COLO668 (cell line): ENCODE measurements at regions not wholly inside any gene's neighbourhood (a gene's known extent, or its start where the extent isn't known, plus 50 kb on each side); places are given as distances from the start of the nearest gene placed in this dataset.
A peak's percentile ranks its signal among the peaks of the same experiment; 100 is the strongest.

Source experiments
- DNase-seq: peaks from one replicate; lab custom pipeline; 2025; ENCODE audit not compliant: unreplicated experiment; lab: John Stamatoyannopoulos, UW

DNA sequence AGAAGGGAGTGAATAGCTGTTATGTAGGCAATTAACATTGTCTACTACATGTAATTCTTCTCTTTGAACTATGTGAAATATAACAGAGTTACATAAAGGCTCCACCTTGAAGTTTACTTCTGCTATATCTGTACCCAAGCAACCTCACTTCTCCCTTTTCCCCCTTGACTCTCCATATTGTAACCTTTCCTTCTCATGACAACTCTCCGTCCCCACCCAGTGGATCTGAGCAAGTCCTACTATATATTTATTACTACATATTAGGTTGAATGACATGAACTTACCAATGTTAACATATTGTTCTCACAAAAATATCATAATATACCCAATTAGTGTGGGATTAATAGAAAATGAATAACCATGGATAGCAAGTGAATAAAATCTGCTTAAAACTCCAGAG is 93.2 kb upstream of the ATP8A1 start:
- DNase-seq: no peak

DNA sequence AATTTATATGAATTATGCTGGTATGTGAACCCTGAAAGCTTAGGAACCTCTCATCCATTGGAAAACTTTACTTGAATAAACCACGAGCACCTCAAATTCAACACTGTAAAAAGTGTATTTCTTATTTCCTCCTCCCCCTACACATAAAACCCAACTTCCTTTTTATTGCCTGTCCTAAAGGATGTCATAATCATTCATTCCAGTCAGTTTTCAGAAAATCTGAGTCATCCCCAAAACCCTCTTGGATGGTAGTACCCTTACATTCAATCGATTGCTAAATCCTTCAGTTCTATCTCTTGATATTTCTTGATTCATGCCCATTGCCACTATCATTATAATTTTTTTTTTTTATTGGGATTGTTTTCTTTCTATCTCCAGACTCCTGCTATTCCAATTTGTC is 91.1 kb upstream of the ATP8A1 start:
- DNase-seq: no peak

DNA sequence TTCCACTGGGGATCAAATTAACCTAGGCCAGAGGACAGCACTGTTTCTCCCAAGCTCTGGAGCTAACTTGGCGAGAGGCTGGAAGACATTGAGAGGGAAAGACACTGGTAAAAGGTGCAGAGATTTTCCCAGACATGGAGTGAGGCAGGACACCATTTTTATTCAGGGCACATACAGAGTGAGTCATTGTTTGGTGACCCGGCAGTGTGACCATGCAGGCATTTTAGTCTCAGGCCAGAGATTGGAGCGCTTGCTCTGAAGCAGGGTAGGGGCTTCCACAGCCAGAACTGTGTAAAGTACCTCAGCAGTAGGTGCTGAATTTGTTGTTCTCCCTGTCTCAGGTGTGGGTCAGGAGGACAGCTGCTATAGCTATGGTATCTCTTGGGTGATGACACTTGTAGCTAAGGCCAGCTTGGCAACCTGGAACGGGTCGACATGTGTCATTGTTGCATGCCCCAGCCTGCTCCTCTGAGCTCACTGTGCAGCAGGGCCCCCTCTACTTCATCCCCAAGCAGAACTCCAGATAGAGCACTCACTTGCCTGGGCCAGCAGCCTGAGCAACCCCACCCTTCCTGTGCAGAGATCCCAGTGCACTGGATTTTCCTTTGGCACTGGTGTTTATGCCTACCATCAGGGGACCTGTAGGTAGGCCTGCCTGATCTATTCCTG is 79.8 kb upstream of the ATP8A1 start:
- DNase-seq: peak; percentile 38

DNA sequence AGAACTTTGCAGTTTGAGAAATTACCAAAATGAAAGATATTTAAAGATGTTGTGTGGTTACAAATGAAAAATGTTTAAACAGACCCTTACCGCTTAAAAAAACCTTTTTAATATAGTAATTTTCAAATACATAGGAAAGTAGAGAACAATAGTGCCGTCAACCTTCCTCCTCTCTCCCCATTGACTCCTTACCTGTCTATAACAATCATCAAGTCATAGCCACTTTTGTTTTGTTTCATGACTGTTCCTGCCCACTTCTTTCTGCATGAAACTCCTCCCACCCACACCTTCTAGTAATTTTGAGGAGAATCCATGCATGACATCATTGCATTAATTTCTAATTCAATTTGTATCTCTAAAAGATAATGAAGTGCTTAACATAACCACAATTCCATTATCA is 76.5 kb upstream of the ATP8A1 start:
- no peak for DNase-seq

DNA sequence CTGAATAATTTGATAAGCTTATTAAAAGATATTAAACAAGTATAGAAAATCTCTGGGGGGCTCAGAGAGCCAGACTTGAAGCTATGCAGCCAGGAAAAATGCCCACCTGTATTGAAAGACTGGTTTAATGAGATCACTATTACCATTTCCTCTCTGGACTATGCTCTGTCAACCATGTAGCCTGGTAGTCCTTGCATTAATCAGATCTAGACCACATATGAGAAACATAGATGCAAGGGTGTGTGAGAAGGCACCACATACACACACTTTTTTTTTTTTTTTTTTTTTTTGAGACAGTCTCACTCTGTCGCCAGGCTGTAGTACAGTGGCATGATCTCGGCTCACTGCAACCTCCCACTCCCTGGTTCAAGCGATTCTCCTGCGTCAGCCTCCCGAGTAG is 75.9 kb upstream of the ATP8A1 start:
- DNase-seq: no peak

DNA sequence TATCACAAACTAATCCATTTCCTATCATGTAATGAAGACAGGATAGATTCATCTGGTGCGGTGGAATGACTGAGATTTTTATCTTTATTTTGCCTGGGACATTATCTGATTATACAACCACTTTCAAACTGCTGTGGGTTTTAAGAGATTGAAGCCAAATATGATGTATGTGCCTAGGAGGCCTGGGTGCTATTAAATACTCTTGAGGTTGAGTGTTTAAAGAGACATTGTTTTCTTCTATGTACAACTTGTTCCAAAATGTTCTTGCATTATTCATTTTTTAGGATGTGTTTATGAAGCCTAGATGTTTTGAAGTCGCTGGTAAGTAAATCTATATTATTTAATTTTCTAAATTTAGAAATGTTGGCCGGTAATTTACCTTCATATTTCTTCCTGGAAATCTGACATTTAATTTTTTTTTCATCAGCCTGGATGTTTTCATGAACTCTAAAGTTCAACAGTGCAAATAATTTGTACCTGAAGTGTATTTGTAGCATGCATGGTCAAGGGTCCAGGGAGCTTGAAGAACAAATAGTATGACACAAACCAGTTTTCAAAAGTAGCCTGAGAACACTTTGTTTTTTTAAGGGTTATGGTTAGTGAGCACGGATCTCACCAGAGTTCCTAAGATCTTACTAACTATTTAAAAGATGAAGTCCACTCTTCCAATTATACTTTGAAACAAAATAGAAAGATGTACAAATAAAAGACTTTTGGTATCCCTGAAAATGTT is 72.8 kb upstream of the ATP8A1 start:
- no peak for DNase-seq

DNA sequence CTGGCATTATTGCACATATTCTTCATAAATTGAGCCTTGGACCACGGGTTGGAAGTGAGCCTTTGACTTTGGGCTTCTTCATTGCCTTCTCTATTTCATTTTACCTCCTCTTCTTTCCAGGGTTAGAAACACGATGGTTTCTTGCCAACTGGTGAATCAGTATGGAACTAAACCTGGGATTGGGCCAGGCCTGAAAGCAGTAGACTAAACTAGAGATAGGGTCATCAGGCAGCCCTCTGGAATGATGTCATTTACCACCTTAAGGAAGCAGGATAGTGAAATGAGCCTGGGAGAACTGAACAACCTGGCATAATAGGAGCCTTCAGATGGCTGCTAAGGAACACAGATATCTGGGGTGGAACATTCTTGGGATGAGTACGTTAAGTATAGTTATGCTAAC is 67.5 kb upstream of the ATP8A1 start:
- no peak for DNase-seq

DNA sequence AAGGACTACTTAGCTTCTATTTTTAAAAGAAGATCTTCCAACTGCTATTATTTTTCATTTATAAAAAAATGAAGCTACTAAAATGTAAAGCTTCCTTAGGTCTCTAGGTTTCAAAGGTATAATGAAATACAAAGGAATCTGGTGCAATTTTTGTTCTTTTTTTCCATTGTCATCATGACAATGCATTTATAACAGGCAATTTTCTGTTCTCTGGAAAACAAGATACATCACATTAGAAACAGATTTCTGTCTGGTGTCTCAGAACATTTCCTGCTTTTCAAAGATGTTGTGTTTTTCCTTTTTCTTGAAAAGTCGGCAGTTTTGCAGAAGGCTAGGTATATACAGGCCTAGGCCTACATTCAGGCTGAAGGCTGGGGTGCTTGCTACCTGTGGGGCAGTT is 63.6 kb upstream of the ATP8A1 start:
- DNase-seq: no peak

DNA sequence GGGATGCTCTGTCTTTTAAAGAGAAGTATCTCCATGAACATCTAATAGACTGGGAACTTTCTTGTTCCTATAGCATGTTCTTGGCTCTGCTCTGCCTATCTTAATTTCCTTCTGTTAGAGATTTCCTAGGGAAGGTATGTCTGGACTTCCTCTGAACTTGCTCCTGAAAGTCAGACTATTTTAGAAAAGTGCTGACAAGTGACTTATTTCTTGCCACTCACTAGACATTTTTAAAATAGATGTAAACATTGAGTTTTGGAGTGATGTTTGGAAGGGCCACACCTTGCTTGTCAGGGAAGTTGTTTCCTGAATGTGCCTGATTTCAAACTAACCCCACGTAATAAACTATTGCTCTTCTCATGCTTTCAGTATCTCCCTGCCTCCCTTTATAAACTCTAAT is 62.4 kb upstream of the ATP8A1 start:
- DNase-seq: no peak

DNA sequence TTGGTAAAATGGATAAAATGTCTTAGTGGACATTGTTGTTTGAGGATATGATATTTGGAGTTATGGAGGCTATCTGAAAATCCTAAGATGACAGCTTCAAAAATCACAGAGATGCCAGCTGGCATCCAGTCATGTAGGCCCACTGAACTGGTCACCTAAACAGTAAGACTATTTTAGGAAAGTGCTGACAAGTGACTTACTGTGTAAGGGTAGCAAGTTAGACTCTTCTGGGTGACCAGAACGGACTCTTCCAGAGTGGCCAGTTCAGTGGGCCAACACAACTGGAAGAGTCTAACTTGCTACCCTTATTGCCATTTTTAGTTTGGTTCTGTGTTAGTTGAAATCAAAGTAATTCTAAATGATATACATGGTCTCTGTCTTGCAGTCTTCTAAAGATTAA is 61.4 kb upstream of the ATP8A1 start:
- DNase-seq: no peak

DNA sequence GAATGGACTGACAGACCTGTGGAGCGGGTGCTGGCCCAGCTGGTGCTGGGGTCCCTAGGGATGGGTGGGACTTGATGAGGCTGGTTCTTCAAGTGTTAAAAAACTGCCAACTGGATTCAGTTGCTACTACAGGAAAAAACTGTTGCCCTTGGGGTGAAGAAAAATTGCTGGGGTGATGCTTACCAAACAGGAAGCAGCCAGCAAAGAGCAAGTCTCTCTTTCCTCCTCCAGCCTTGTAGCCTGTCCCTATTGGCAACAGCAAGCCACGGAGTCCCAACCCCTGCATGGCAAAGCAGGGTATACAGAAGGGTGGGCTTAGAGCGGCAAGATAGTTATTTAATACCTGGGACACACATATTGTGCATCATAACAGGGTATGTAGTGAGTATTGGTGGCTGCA is 60.1 kb upstream of the ATP8A1 start:
- no peak for DNase-seq

DNA sequence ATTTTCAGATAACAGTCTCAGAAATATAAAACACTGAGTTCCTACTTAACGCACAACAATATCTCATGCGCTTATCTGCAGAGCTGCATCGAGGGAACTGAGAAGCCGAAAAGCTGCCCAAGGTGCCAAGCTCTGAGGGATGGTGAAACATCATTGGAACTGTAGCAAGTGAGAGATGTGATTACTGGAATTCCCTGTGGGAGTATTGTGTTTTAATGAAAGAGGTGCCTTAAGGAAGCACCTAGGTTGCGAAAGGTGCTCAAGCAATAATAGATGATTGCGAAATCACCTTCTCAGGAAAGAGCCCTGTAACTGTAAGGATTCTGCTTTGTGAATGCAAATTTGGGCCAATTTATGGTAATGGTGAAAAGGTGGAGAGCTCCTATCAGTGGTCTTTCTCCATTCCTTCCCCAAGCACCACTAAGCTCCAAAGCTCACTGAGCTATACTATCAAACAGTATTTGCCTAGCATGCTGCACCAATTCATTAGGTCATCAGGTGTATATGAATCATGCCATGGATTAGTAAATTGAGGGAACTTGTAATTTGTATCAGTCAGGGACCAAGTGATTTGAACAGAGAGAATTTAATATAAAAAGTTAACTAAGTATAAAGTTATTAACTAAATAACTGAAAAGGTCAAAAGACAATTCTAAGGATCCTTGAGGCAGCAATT is 59.0 kb upstream of the ATP8A1 start:
- DNase-seq: no peak

DNA sequence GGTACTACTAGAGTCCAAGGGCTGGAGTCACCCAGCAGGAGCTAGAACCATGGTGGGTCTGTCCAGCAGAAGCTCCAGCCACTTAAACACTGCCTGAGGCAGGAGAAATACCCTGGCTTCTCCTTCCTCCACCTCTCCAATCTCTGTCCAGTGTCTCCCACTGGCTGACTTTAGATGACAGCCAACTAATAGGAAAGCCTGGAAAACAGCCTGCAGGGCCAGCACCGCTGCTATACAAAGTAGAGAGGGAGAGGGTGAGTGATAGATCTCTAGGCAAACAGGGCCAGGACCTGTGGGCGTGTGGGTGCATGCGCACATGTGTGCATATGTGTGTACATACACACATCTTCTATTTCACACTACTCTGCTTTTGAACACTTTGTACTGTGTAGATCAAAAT is 56.5 kb upstream of the ATP8A1 start:
- DNase-seq: no peak

DNA sequence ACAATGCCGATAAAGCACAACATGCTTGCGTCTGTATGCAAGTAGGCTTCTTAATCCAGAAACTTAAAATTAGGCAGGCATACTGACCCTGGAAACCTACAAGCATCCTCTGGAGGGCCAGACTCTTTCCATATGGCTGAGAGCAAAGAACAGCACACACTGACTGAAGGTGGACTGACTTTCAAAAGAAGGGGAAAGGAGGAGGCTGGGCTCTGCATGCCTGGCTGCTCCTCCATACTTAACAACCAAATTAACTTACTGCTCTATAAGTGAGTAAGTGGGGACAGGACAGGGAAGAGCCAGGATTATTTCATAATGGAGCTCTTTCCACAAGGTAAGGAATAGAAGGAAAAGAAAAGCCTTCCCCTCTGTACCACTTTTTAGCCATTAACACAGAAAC is 55.9 kb upstream of the ATP8A1 start:
- no peak for DNase-seq

DNA sequence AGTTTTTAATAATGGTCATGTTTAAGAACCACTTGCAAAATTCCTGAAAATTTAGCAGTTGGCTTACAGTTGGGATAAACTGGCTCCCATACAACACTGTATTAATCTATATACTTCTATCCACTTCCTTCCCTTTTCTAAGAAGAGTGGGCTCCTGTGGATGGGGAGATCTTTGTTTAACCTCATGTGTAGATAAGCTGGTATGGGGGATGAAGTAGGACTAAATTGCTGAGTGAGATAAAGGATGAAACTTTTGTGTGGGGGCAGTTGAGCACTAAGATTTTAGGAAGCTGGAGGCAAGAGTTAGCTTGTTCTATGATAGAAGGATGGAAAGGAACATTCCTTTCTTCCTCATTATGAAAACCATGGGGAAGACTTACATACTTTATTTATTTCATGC is 54.6 kb upstream of the ATP8A1 start:
- DNase-seq: no peak

DNA sequence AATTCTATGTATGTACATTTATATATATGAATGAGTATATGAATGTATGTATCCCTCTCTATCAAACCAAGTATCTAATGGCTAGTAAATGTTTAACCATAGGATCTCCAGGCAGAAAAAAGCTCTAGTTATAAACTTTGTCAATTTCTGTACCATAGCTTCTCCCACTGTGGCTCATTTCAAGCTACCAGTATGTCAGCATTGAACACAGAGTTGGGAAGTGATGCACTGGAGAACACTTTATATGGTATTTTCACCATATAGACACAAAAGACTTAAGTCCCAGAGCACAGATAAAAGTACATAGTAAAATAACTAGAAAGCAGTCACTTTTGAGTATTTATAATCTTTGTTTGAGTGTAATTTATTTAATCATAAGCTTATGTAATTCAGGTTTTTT is 53.9 kb upstream of the ATP8A1 start:
- no peak for DNase-seq

DNA sequence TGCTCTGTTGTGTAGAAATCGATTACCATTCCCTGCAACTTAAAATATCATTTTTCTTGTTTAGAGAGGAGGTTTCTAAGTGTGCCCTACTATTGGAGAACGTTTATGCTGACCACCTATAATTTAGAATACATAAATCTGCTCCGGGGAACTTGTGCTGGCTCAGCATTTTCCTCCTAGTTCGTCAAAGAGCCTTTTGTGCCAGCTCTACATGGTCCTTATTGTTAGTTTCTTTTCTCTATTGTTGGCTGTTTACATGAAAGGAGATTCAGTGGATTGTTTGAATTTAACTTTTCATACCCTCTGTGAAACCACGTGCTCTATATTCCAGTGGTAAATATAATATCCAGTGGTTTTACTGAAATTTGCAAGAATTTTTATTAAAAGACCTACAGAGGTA is 53.4 kb upstream of the ATP8A1 start:
- no peak for DNase-seq

DNA sequence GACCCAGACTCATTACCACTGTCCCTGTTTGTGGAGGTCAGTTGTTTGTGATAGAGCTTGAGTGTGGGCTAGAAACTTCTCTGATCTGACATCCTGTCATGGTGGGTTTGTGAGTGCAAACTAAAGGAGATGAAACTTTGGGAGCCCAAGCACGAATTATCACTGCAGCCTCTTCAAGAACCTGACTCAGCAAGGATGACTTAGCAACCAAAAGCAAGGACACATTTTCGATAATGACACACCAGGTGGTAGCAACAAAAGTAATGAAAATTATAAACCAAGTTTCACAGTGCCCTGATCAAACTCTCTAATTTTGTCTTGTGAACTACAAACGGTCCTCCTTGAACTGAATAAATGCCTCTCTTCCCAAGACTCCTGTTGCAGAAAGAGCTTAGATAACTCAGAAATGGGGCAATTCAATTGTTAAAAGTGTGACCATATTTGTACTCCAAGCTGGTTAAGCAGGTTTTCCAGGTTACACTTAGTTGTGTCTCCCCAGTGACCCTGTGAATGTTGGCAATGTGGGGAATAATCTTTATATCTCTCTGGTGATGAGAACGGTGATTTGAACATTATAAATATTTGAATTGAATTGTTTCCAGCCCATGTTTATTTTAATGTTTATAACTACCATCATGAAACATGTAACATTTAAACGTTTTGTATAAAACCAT is 52.6 kb upstream of the ATP8A1 start:
- no peak for DNase-seq

DNA sequence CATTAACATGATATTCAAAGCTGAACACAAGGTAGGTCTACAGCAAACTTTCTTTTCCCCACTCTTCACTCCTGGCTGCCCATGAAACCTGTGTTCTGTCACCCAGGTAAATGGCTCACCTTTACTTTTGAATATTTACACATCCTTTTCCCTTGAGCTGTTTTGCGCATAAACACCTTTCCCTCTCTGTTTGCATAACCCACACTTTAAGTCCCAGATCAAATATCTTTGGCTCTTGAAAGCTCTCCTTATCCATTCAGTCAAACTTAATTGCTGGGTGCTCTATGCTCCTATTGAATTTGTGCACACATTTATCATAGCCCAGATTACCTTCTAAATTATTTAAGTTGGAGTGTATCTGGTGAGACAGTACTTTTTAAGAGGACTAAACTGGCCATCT is 51.7 kb upstream of the ATP8A1 start:
- no peak for DNase-seq
